OCI-LY3 (cell line): ENCODE measurements at regions not wholly inside any gene's neighbourhood (a gene's known extent, or its start where the extent isn't known, plus 50 kb on each side); places are given as distances from the start of the nearest gene placed in this dataset.

Source experiments
- H2AFZ ChIP-seq: fragments of 200-600, 300-600 bp; shearing (Covaris generic); 2 replicates; pipeline ENCODE4 v1.6.0; 2014; ENCODE audit warnings: antibody characterized with exemption, low read depth, low read length
- H3K27ac ChIP-seq: fragments of 200-600, 300-600 bp; sonication (generic); 2 replicates; pipeline ENCODE4 v1.5.1; 2014; ENCODE audit warnings: mild to moderate bottlenecking, low read length, moderate library complexity, mixed read lengths
- H3K27me3 ChIP-seq: fragments of 200-600, 300-600 bp; sonication (generic); 2 replicates; pipeline ENCODE4 v1.6.1; 2014; ENCODE audit warnings: low read depth, low read length, mixed read lengths
- H3K36me3 ChIP-seq: fragments of 200-600, 300-600 bp; sonication (generic); replicated peaks from 2 replicates; pipeline ENCODE3; 2014; ENCODE audit warnings: low read depth, low read length, mixed read lengths
- H3K4me1 ChIP-seq: fragments of 300-600, 200-600 bp; sonication (generic); 2 replicates; pipeline ENCODE4 v1.6.1; 2014; ENCODE audit warnings: low read length, mixed read lengths
- H3K4me2 ChIP-seq: fragments of 200-600, 300-600 bp; sonication (generic); 2 replicates; pipeline ENCODE4 v1.6.1; 2014; ENCODE audit warnings: low read length, mixed read lengths
- H3K4me3 ChIP-seq: fragments of 300-600, 200-600 bp; sonication (generic); 2 replicates; pipeline ENCODE4 v1.5.1; 2014; ENCODE audit warnings: antibody characterized with exemption, mild to moderate bottlenecking, low read length, moderate library complexity
- H3K79me2 ChIP-seq: fragments of 300-600, 200-600 bp; shearing (Covaris generic); 2 replicates; pipeline ENCODE4 v1.6.1; 2014; ENCODE audit warnings: mild to moderate bottlenecking, low read length, mixed read lengths
- H3K9ac ChIP-seq: fragments of 300-600, 200-600 bp; shearing (Covaris generic); 2 replicates; pipeline ENCODE4 v1.6.0; 2014; ENCODE audit warnings: mild to moderate bottlenecking, low read length, moderate library complexity
- H3K9me3 ChIP-seq: fragments of 200-600, 300-600 bp; shearing (Covaris generic); 2 replicates; pipeline ENCODE4 v1.6.1; 2014; ENCODE audit warnings: low read length, mixed read lengths; ENCODE audit not compliant: insufficient read depth
- H4K20me1 ChIP-seq: fragments of 200-600, 300-600 bp; sonication (generic); 2 replicates; pipeline ENCODE4 v1.6.1; 2016; ENCODE audit warnings: low read length, mixed read lengths; ENCODE audit not compliant: insufficient read depth
- CTCF ChIP-seq: fragments of 200-600, 300-600 bp; sonication (generic); IDR thresholded peaks from 2 replicates; pipeline ENCODE4 v1.5.1; 2014; ENCODE audit warnings: antibody characterized with exemption, low read length, low read depth
- EZH2phosphoT487 ChIP-seq: fragments of 200-600 bp; shearing (Covaris generic); IDR thresholded peaks from 2 replicates; pipeline ENCODE4 v1.6.1; 2018; ENCODE audit warnings: antibody characterized with exemption, mixed run types, low read depth

- no peak overlapping the region for H3K27ac ChIP-seq
- H4K20me1 ChIP-seq, result no peaks in the 10 kb centered on the region
- TF ChIP-seq EZH2phosphoT487, result no peak
- no peak for TF ChIP-seq CTCF
- H3K79me2 ChIP-seq, result no peaks in the 10 kb centered on the region
- H3K36me3 ChIP-seq, result no peaks in the 10 kb centered on the region
- H2AFZ ChIP-seq, result no peak overlapping the region
- no peak overlapping the region for H3K9ac ChIP-seq
- H3K27me3 ChIP-seq, result no peaks in the 10 kb centered on the region
- H3K9me3 ChIP-seq, result peaks cover 9% of the 10 kb centered on the region; the same call in 1 of the 2 replicates
- H3K4me1 ChIP-seq, result peaks cover 10% of the 10 kb centered on the region
- H3K4me2 ChIP-seq, result no peak overlapping the region
- H3K4me3 ChIP-seq, result no peak overlapping the region
Measured at GRCh38 chr18:29351171-29351570, 1174.2 kb upstream of the CDH2 start.

- no peak overlapping the region for H3K4me3 ChIP-seq
- TF ChIP-seq EZH2phosphoT487 (no peak), CTCF (no peak)
Measured at GRCh38 chr18:29328932-29329331, 1152.0 kb upstream of the CDH2 start.

GRCh38 chr18:29326214-29326613 is 1149.3 kb upstream of the CDH2 start:
- H3K9me3 ChIP-seq, result 0 out of 2 replicates have a peak, but pooled peaks cover 3% of the 10 kb centered on the region
- H3K79me2 ChIP-seq, result no peaks in the 10 kb centered on the region
- H4K20me1 ChIP-seq, result no peaks in the 10 kb centered on the region
- H3K36me3 ChIP-seq, result no peaks in the 10 kb centered on the region
- H3K27ac ChIP-seq, result no peak overlapping the region
- TF ChIP-seq CTCF (no peak), EZH2phosphoT487 (no peak)
- H3K27me3 ChIP-seq, result no peaks in the 10 kb centered on the region
- H3K4me2 ChIP-seq, result no peak overlapping the region
- H2AFZ ChIP-seq, result no peak overlapping the region
- H3K4me3 ChIP-seq, result no peak overlapping the region
- no peaks in the 10 kb centered on the region for H3K4me1 ChIP-seq
- no peak overlapping the region for H3K9ac ChIP-seq

More at GRCh38 chr18:29328932-29329331, 1152.0 kb upstream of the CDH2 start:
- Histone ChIP-seq H3K9me3 (0 out of 2 replicates have a peak, but pooled peaks cover 3% of the 10 kb centered on the region), H3K36me3 (no peaks in the 10 kb centered on the region), H2AFZ (no peak overlapping the region), H3K4me2 (no peak overlapping the region), H3K27ac (no peak overlapping the region), H3K4me1 (no peaks in the 10 kb centered on the region), H4K20me1 (no peaks in the 10 kb centered on the region), H3K9ac (no peak overlapping the region), H3K27me3 (no peaks in the 10 kb centered on the region), H3K79me2 (no peaks in the 10 kb centered on the region)

GRCh38 chr18:29321561-29321960 is 1144.6 kb upstream of the CDH2 start:
- Histone ChIP-seq H3K4me1 (no peaks in the 10 kb centered on the region), H3K9ac (no peak overlapping the region), H2AFZ (no peak overlapping the region), H4K20me1 (no peaks in the 10 kb centered on the region), H3K4me2 (no peak overlapping the region), H3K9me3 (no peaks in the 10 kb centered on the region), H3K36me3 (no peaks in the 10 kb centered on the region), H3K27ac (no peak overlapping the region), H3K27me3 (no peaks in the 10 kb centered on the region), H3K4me3 (no peak overlapping the region), H3K79me2 (no peaks in the 10 kb centered on the region)
- TF ChIP-seq EZH2phosphoT487 (no peak), CTCF (no peak)
